HG02885 (cell line): ENCODE measurements at regions not wholly inside any gene's neighbourhood (a gene's known extent, or its start where the extent isn't known, plus 50 kb on each side); places are given as distances from the start of the nearest gene placed in this dataset.

Experiments used
- ATAC-seq: cut with Tn5 transposase; IDR thresholded peaks from one replicate; pipeline ENCODE4 v1.9.1; 2021; ENCODE audit warnings: mild to moderate bottlenecking; ENCODE audit not compliant: unreplicated experiment, poor library complexity

DNA sequence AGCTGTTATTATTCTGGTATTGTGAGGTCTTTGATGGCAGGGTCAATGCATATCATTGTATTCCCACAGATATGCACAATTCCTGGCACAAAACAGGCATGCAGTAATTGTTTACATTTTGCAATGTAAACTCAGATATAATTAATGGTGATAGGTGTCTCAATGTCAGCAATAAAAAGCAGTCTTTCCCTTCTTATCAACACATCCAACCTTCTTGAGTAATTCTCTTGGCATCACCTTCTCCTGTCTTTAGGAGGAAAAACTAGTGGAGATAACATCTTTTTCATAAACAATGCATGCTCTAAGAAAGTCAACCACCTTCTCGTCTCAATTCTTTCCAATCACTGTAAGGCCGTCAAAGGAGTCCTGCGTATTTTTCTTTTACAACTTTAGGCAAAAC, 313.3 kb upstream of the GULP1 start:
- ATAC-seq = no peak

- ATAC-seq = peak; percentile 90
Observed at GRCh38 chr2:187982668-187983067, 309.0 kb upstream of the GULP1 start.

GRCh38 chr2:187985195-187985594, 306.5 kb upstream of the GULP1 start:
- ATAC-seq = no peak

- ATAC-seq = no peak
Observed at GRCh38 chr2:187985923-187986322, 305.8 kb upstream of the GULP1 start.

GRCh38 chr2:187986390-187987105, 305.1 kb upstream of the GULP1 start:
- ATAC-seq = peak; percentile 23

- ATAC-seq = peak; percentile 25
Observed at GRCh38 chr2:187988348-187988747, 303.3 kb upstream of the GULP1 start.

DNA sequence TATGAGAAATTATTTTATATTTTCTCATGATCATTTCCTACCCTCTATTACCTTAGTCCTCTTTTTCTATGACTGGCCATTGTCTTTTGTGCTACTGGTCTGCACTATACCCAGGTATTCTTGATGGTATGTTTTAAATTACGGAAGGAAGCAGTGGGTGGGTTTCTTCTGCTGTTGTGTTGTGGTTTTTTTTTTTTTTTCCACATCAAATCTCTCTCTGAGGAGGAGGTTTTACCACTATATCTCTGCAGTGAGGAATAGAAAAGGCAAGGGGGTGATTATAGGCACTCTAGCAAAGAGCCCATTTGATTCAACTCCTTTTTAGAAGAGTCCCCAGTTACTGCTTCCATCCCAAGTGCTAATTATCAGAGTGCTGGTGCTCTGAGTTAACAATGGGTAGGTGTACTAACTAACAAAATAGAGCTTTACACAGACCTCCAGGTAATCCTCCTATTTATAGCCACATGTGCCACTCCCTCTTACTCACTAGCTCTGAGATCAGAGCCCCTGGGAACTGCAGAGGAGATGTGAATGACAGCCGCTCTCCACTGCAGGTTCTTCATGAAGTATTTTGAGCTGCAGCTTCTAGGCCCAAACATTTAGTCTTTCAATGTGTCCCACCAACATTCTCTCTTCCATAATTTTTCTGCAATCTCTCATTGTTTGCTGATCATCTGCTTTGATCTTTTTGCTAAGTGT, 301.6 kb upstream of the GULP1 start:
- ATAC-seq = peak; percentile 56

DNA sequence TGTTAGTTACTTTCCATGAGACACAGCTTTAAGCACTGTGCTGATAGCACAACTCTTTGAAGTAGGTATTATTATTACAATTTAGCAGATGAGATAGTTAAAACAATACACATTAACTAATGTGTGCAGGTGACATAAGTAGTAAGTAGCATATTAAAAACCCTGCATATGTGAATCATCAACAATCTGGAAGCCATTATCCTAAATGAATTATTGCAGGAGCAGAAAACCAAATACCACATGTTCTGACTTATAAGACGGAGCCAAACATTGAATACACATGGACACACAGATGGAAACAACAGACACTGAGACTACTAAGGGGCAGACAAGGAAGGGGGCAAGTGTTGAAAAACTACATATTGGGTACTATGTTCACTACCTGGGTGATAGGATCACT, 300.3 kb upstream of the GULP1 start:
- ATAC-seq = no peak

GRCh38 chr2:187994464-187995331, 297.0 kb upstream of the GULP1 start:
- ATAC-seq = peak; percentile 31

- no peak for ATAC-seq
Observed at GRCh38 chr2:187995556-187995955, 296.1 kb upstream of the GULP1 start.

DNA sequence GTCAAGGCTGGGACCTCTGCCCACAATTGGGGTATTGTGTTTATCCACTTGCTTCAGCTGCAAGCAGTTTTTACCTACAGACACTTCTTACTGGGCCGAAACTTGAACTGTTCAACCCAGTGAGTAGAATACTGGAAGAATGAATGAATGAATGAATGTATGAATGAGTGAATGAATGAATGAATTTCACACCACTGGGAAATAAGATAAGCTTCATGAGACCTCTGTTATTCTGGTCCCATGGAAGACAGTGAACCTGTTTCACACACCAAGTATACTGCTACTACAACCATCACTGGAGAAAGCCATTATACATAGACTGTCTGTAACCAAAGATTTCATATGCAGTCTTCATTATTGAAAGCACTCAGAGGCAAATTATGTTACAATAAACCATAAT, 295.0 kb upstream of the GULP1 start:
- ATAC-seq = no peak

- ATAC-seq = no peak
Observed at GRCh38 chr2:188000189-188000588, 291.5 kb upstream of the GULP1 start.

DNA sequence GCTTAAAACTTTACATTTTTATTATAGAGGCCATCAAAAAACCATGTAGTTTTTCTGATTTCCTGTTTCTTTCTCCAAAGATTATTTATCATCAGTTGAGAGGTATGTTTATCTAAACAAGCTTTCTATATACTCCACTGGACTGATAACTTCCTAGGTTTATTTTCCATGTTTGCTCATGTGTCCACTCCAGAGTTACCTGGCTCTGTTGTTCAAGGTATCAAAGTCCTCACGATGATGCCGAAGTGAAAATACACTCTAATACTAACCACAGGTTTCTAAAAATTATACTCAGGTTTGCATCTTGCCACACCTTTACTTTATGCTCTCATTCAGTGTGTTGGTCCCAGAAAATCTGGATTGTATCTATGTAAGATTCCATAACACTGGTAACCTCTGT, 287.9 kb upstream of the GULP1 start:
- no peak for ATAC-seq

GRCh38 chr2:188013767-188014166, 277.9 kb upstream of the GULP1 start:
- ATAC-seq = no peak

DNA sequence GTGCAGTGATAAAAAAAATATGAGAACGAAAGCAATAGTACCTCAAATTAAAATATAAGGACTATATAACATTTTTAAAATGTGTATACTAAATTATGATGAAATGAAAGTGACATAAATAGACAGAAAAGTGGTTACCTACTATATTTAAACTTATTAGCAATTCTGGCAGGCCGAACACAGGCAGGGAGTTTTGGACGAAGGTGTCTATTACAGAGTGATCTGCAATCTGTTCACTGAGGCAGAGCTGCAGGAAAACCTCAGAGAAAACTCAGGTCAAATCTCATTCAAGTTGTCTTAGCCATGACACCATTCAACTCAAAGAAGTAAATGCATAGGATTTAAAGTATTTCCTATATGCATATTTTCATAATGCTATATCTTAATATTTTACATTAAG, 274.8 kb upstream of the GULP1 start:
- ATAC-seq = no peak

DNA sequence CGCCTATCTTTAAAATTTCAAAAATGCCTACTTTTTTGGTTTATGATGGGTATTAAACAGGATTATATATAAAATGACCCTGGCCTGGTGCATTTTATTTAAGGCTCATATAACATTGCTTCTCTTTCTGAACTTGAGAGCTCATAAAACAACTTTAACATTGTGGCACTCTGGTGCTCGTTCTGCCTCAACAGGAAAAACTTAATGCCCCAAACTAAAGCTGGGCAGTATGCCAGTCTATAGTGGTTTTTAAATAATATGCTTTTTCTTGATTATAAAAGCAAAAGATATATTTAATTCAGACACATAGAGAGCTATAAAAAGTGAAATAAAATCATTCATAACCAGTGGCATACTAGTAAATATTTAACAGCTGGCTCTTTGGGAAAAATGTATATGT, 269.3 kb upstream of the GULP1 start:
- ATAC-seq = no peak

DNA sequence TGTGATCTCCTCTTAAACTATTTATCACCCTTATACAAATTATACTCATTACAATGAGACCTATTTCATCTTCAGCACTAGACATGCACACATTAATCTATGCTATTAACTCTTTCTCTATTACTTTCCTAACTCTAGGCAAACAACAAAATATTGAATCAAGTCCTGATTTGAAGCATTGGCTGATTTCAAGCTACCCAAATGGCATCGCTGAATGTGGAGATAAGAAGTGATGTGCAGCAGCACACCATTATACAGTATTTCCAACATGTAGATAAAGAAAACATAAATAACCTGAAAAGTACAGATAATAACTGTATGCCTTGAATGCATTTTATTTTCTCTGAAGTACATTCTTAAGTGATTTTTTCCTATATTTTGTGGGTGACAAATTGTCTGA, 268.6 kb upstream of the GULP1 start:
- ATAC-seq = no peak

DNA sequence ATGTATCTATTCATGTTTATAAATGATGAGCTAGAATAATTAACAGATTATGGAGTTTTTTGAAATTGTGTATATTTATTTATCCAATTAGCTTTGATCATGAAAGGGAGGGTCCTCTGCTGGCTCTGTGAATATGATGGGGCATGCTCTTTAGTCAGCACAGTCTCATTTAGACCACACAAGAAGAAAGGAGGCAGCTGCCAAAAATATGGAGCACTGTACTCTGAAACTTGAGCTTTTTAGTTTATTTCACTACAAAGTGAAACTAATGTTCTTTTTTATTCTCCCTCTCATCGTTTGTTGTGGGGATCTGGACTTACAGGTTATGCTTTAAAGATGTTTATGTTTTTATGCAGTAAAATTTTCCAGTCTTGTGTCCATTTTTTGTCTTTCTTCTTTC, 266.9 kb upstream of the GULP1 start:
- no peak for ATAC-seq

DNA sequence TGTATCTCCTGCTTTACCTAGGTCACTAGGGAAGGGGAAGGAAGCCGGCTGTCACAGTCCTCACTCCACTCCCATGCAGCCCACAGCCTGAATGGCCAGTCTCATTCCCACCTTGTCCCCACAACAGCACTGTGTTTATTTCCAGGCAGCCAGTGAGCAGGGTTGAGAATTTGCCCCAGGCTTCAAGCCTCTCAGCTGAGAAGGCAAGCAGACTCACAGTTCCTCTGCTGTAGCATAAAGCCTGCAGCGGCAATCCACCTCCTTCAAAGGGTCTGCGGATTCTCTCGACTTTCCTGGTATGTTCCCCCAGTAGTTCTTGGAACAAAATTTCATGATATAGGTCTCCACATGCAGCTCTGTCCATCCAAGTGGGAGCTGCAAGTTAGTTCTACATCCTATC, 262.9 kb upstream of the GULP1 start:
- ATAC-seq = no peak

DNA sequence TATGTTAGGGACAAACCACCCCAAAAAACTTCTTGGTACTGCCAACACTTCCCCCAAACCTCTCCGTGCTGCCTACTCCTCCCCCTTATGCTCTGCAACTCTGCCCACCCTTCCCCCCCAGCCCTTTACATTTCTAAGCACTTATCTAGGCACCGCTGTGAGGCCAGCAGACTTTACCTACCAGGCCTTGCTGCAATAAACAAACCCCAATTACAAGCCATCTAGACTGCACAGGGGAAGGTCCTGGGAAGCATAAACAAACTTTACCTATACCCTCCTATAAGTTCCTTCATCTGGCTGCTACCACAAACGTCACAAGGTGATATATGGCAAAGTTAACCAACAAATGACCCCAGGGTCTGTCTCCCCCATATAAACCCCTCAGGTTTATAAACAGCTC, 259.4 kb upstream of the GULP1 start:
- ATAC-seq = no peak

DNA sequence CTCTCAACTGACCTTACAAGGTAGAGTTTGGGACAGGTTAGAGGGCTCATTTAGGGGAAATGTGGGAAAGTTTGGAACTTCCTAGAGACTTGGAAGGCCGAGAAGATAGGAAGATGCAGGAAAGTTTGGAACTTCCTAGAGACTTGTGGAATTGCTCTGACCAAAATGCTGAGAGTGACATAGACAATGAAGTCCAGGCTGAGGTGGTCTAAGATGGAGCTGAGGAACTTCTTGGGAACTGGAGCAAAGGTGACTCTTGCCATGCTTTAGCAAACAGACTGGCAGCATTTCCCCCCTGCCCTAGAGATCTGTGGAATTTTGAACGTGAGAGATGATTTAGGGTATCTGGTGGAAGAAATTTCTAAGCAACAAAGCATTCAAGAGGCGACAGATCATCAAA, 258.9 kb upstream of the GULP1 start:
- no peak for ATAC-seq
